ENCODE measurements at regions not wholly inside any gene's neighbourhood (a gene's known extent, or its start where the extent isn't known, plus 50 kb on each side); places are given as distances from the start of the nearest gene placed in this dataset.
"Not testable (repeated sequence)": the region's sequence is repeated elsewhere in the genome, so short reads cannot be mapped to it uniquely, and the experiment has no call there.

DNA sequence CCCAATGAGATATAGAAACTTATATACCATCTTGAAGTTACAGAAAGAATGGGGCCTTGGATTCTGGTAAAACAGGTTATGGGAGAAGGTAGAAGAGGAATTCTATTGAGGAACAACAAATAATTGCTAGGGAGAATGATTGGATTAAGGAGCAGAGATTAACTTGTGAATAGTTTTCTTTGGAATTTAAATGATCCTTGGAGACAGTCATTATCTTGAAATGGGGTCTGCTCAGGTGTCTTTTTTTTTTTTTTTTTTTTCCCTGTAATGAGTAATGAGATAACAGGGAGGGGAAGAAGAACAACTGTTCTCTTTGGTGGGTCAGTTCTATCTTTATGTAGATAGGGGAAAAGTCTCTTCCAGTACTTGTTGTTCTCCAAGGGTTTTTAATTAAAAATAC is 1406.0 kb downstream of the RPA4 start:
- Mint-ChIP-seq H3K4me1 (peaks cover 8% of the 10 kb centered on the region), H3K27me3 (ENCODE audit: low read depth, poor library complexity) (no peaks in the 10 kb centered on the region), H3K9me3 (peaks cover 5% of the 10 kb centered on the region), H3K4me3 (no peak overlapping the region), H3K27ac (no peak overlapping the region), H3K36me3 (ENCODE audit: low read depth) (no peaks in the 10 kb centered on the region)
- TF ChIP-seq, protein P1, sequence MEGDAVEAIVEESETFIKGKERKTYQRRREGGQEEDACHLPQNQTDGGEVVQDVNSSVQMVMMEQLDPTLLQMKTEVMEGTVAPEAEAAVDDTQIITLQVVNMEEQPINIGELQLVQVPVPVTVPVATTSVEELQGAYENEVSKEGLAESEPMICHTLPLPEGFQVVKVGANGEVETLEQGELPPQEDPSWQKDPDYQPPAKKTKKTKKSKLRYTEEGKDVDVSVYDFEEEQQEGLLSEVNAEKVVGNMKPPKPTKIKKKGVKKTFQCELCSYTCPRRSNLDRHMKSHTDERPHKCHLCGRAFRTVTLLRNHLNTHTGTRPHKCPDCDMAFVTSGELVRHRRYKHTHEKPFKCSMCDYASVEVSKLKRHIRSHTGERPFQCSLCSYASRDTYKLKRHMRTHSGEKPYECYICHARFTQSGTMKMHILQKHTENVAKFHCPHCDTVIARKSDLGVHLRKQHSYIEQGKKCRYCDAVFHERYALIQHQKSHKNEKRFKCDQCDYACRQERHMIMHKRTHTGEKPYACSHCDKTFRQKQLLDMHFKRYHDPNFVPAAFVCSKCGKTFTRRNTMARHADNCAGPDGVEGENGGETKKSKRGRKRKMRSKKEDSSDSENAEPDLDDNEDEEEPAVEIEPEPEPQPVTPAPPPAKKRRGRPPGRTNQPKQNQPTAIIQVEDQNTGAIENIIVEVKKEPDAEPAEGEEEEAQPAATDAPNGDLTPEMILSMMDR (IDR thresholded peaks at IDR 0.05) = no peak
- DNase-seq = no peak

GRCh38 chrX:98294310-98294709 is 1410.6 kb downstream of the RPA4 start:
- Mint-ChIP-seq H3K36me3 (ENCODE audit: low read depth) (no peaks in the 10 kb centered on the region), H3K27me3 (ENCODE audit: low read depth, poor library complexity) (no peaks in the 10 kb centered on the region), H3K4me3 (no peak overlapping the region), H3K27ac (no peak overlapping the region), H3K9me3 (peaks cover 5% of the 10 kb centered on the region), H3K4me1 (no peaks in the 10 kb centered on the region)
- no peak for DNase-seq
- TF ChIP-seq, protein P1 (IDR thresholded peaks at IDR 0.05) = no peak

- DNase-seq = no peak
- H3K9me3 Mint-ChIP-seq = peaks cover 15% of the 10 kb centered on the region
- no peak overlapping the region for H3K27ac Mint-ChIP-seq
- H3K4me1 Mint-ChIP-seq = no peaks in the 10 kb centered on the region
- H3K36me3 Mint-ChIP-seq (ENCODE audit: low read depth) = peaks cover 8% of the 10 kb centered on the region
- no peaks in the 10 kb centered on the region for H3K27me3 Mint-ChIP-seq (ENCODE audit: low read depth, poor library complexity)
- TF ChIP-seq, protein P1 (IDR thresholded peaks at IDR 0.05) = no peak
- no peak overlapping the region for H3K4me3 Mint-ChIP-seq
Measured at GRCh38 chrX:98296129-98296528, 1412.4 kb downstream of the RPA4 start.

- no peaks in the 10 kb centered on the region for H3K27me3 Mint-ChIP-seq (ENCODE audit: low read depth, poor library complexity)
- H3K36me3 Mint-ChIP-seq (ENCODE audit: low read depth) = peaks cover 8% of the 10 kb centered on the region
- H3K4me3 Mint-ChIP-seq = no peak overlapping the region
- no peaks in the 10 kb centered on the region for H3K4me1 Mint-ChIP-seq
- H3K9me3 Mint-ChIP-seq = peaks cover 23% of the 10 kb centered on the region
- H3K27ac Mint-ChIP-seq = no peak overlapping the region
- TF ChIP-seq, protein P1 (IDR thresholded peaks at IDR 0.05) = no peak
- no peak for DNase-seq
Measured at GRCh38 chrX:98299785-98300184, 1416.1 kb downstream of the RPA4 start.

- not testable (repeated sequence) for H3K36me3 Mint-ChIP-seq (ENCODE audit: low read depth); H3K27ac Mint-ChIP-seq; H3K4me3 Mint-ChIP-seq; H3K27me3 Mint-ChIP-seq (ENCODE audit: low read depth, poor library complexity); DNase-seq; H3K4me1 Mint-ChIP-seq
- H3K9me3 Mint-ChIP-seq = peaks cover 27% of the 10 kb centered on the region
Measured at GRCh38 chrX:98300536-98300935, 1416.8 kb downstream of the RPA4 start.

DNA sequence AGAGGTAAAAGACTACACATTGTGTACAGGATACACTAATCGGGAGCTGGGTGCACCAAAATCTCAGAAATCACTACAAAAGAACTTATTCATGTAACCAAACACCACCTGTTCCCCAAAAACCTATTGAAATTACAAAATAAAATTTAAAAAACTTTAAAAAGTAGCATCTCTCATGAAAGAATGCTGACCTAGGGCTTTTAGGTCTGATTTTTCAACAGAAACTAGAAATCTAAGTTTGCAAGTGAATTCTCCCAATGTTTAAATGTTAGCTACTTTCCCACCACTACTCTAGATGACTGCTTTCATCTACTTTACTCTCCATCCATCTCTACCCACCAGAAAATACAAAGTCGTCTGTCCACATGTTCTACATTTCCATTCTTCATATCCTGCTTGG is 1447.7 kb downstream of the RPA4 start:
- H3K9me3 Mint-ChIP-seq = no peaks in the 10 kb centered on the region
- no peaks in the 10 kb centered on the region for H3K36me3 Mint-ChIP-seq (ENCODE audit: low read depth)
- no peak for DNase-seq
- H3K4me3 Mint-ChIP-seq = no peak overlapping the region
- H3K27ac Mint-ChIP-seq = no peak overlapping the region
- H3K27me3 Mint-ChIP-seq (ENCODE audit: low read depth, poor library complexity) = no peaks in the 10 kb centered on the region
- TF ChIP-seq, protein P1 (IDR thresholded peaks at IDR 0.05) = no peak
- H3K4me1 Mint-ChIP-seq = peaks cover 18% of the 10 kb centered on the region

Measured in nephron progenitor cell (in vitro differentiated cells).